ENCODE measurements at regions not wholly inside any gene's neighbourhood (a gene's known extent, or its start where the extent isn't known, plus 50 kb on each side); places are given as distances from the start of the nearest gene placed in this dataset.

- TF ChIP-seq CTCF (IDR thresholded peaks at IDR 0.05) (no peak), POLR2A (IDR thresholded peaks at IDR 0.05) (no peak)
Observed at GRCh38 chr18:39205565-39206195, 1640.1 kb upstream of the CELF4 start.
